HEK293 (cell line): ENCODE measurements at regions not wholly inside any gene's neighbourhood (a gene's known extent, or its start where the extent isn't known, plus 50 kb on each side); places are given as distances from the start of the nearest gene placed in this dataset.

Source experiments
- CTCF ChIA-PET: fragments of 350-600 bp; formaldehyde crosslinking; extraction: SDS; loops from one replicate; lab custom pipeline; 2021; ENCODE audit warnings: antibody characterized with exemption; lab: Yijun Ruan, JAX
- POLR2A ChIA-PET: fragments of 300-600 bp; formaldehyde crosslinking; extraction: SDS; loops from one replicate; lab custom pipeline; 2020; ENCODE audit warnings: antibody characterized with exemption, inconsistent platforms; lab: Yijun Ruan, JAX
- H3K27ac ChIP-seq: fragments of 200-500 bp; sonication (Bioruptor generic); 2 replicates; pipeline ENCODE4 v1.5.1; 2014; ENCODE audit warnings: low read depth, low read length, control low read depth, inconsistent platforms; ENCODE audit errors: extremely low read depth
- H3K36me3 ChIP-seq, 2 experiments: fragments of 200-500 bp in 1 of 2; sonication (Bioruptor generic) in 1 of 2; 1 replicate in 1 of 2; 2 replicates in 1 of 2; pipeline ENCODE4 v1.5.1; 2014 to 2017; ENCODE audit warnings: inconsistent platforms in 2 of 2, low read length in 2 of 2; ENCODE audit not compliant: control insufficient read depth in 2 of 2, insufficient read depth in 1 of 2
- H3K4me1 ChIP-seq: fragments of 200-500 bp; sonication (Bioruptor generic); 2 replicates; pipeline ENCODE4 v1.5.1; 2014; ENCODE audit warnings: mild to moderate bottlenecking, low read length, inconsistent platforms; ENCODE audit not compliant: control insufficient read depth, insufficient read depth
- H3K4me3 ChIP-seq: 2 replicates; pipeline ENCODE4 v1.5.1; 2011; ENCODE audit warnings: low read depth, mild to moderate bottlenecking, control low read depth, low read length, moderate library complexity
- H3K9me3 ChIP-seq: fragments of 200-500 bp; sonication (Bioruptor generic); 2 replicates; pipeline ENCODE4 v1.5.1; 2014; ENCODE audit warnings: low read depth, low read length, inconsistent platforms; ENCODE audit not compliant: control insufficient read depth, insufficient read depth
- PRDM10 ChIP-seq: fragments of 450-650 bp; formaldehyde crosslinking; IDR thresholded peaks from 2 replicates; pipeline ENCODE4 v1.5.1; 2016; ENCODE audit warnings: missing biosample characterization, missing genetic modification characterization
- SP2 ChIP-seq: fragments of 450-650 bp; formaldehyde crosslinking; IDR thresholded peaks from 2 replicates; pipeline ENCODE4 v1.5.1; 2016; ENCODE audit warnings: missing biosample characterization, missing genetic modification characterization
- SP7 ChIP-seq: fragments of 450-650 bp; formaldehyde crosslinking; IDR thresholded peaks from 2 replicates; pipeline ENCODE4 v1.5.1; 2016; ENCODE audit warnings: missing biosample characterization, missing genetic modification characterization
- ZBTB21 ChIP-seq: fragments of 450-650 bp; formaldehyde crosslinking; IDR thresholded peaks from 2 replicates; pipeline ENCODE4 v1.5.1; 2017; ENCODE audit warnings: missing biosample characterization, missing genetic modification characterization
- ZNF138 ChIP-seq: fragments of 450-650 bp; formaldehyde crosslinking; IDR thresholded peaks from 2 replicates; pipeline ENCODE4 v1.5.1; 2016; ENCODE audit warnings: missing biosample characterization, missing genetic modification characterization, borderline replicate concordance
- ZNF398 ChIP-seq: fragments of 450-650 bp; formaldehyde crosslinking; IDR thresholded peaks from 2 replicates; pipeline ENCODE4 v1.5.1; 2017; ENCODE audit warnings: missing biosample characterization, missing genetic modification characterization
- ZNF510 ChIP-seq: fragments of 450-650 bp; formaldehyde crosslinking; IDR thresholded peaks from 2 replicates; pipeline ENCODE4 v1.5.1; 2018; ENCODE audit warnings: mild to moderate bottlenecking, missing genetic modification characterization, missing biosample characterization; ENCODE audit not compliant: insufficient replicate concordance
- ZNF518A ChIP-seq: fragments of 450-650 bp; formaldehyde crosslinking; conservative IDR thresholded peaks from 2 replicates; pipeline ENCODE4 v1.5.1; 2016; ENCODE audit warnings: low read depth, missing biosample characterization, missing genetic modification characterization
- ZNF560 ChIP-seq: fragments of 450-650 bp; formaldehyde crosslinking; IDR thresholded peaks from 2 replicates; pipeline ENCODE4 v1.5.1; 2017; ENCODE audit warnings: missing biosample characterization, missing genetic modification characterization, borderline replicate concordance
- ZNF580 ChIP-seq: fragments of 450-650 bp; formaldehyde crosslinking; IDR thresholded peaks from 2 replicates; pipeline ENCODE4 v1.5.1; 2016; ENCODE audit warnings: missing biosample characterization, missing genetic modification characterization
- TF ChIP-seq, protein P1 (sequence below): fragments of 450-650 bp; formaldehyde crosslinking; IDR thresholded peaks from 2 replicates; pipeline ENCODE4 v1.5.1; 2016; ENCODE audit warnings: missing biosample characterization, missing genetic modification characterization
- TF ChIP-seq, protein P2 (sequence below): fragments of 450-650 bp; formaldehyde crosslinking; IDR thresholded peaks from 2 replicates; pipeline ENCODE4 v1.5.1; 2016; ENCODE audit warnings: missing biosample characterization, missing genetic modification characterization, low read depth

- ChIA-PET POLR2A (no interaction called here), CTCF (interaction anchor here (0.8 kb wide), 1 partner anchor 111 kb away, joined by 6 read pairs; no protein-coding TSS in a partner anchor)
- Histone ChIP-seq H3K27ac (no peak overlapping the region), H3K4me1 (no peaks in the 10 kb centered on the region), H3K4me3 (no peak overlapping the region), H3K9me3 (no peaks in the 10 kb centered on the region), H3K36me3 (no peaks in the 10 kb centered on the region)
- TF ChIP-seq ZNF518A (tag by site-specific recombination) (0 out of 2 replicates have a peak, but pooled peaks have one; percentile 20), ZNF138 (tag by site-specific recombination) (no peak), ZNF560 (tag by site-specific recombination) (no peak), ZNF580 (tag by site-specific recombination) (no peak), PRDM10 (tag by site-specific recombination) (0 out of 2 replicates have a peak, but pooled peaks have one; percentile 36), ZBTB21 (tag by site-specific recombination) (peak; percentile 41; the same call in 1 of the 2 replicates), SP2 (tag by site-specific recombination) (no peak), ZNF398 (tag by site-specific recombination) (0 out of 2 replicates have a peak, but pooled peaks have one; percentile 30), SP7 (tag by site-specific recombination) (peak; percentile 38; the same call in 1 of the 2 replicates), ZNF510 (tag by site-specific recombination) (no peak)
- TF ChIP-seq, protein P1, sequence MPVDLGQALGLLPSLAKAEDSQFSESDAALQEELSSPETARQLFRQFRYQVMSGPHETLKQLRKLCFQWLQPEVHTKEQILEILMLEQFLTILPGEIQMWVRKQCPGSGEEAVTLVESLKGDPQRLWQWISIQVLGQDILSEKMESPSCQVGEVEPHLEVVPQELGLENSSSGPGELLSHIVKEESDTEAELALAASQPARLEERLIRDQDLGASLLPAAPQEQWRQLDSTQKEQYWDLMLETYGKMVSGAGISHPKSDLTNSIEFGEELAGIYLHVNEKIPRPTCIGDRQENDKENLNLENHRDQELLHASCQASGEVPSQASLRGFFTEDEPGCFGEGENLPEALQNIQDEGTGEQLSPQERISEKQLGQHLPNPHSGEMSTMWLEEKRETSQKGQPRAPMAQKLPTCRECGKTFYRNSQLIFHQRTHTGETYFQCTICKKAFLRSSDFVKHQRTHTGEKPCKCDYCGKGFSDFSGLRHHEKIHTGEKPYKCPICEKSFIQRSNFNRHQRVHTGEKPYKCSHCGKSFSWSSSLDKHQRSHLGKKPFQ (tag by site-specific recombination): peak; percentile 39; the same call in 1 of the 2 replicates
- TF ChIP-seq, protein P2, sequence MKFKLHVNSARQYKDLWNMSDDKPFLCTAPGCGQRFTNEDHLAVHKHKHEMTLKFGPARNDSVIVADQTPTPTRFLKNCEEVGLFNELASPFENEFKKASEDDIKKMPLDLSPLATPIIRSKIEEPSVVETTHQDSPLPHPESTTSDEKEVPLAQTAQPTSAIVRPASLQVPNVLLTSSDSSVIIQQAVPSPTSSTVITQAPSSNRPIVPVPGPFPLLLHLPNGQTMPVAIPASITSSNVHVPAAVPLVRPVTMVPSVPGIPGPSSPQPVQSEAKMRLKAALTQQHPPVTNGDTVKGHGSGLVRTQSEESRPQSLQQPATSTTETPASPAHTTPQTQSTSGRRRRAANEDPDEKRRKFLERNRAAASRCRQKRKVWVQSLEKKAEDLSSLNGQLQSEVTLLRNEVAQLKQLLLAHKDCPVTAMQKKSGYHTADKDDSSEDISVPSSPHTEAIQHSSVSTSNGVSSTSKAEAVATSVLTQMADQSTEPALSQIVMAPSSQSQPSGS (tag by site-specific recombination): peak; percentile 77; the same call in 1 of the 2 replicates
These were observed 146.4 kb upstream of the IVNS1ABP start for GRCh38 chr1:185463433-185463832.
